ENCODE measurements at regions not wholly inside any gene's neighbourhood (a gene's known extent, or its start where the extent isn't known, plus 50 kb on each side); places are given as distances from the start of the nearest gene placed in this dataset.

DNA sequence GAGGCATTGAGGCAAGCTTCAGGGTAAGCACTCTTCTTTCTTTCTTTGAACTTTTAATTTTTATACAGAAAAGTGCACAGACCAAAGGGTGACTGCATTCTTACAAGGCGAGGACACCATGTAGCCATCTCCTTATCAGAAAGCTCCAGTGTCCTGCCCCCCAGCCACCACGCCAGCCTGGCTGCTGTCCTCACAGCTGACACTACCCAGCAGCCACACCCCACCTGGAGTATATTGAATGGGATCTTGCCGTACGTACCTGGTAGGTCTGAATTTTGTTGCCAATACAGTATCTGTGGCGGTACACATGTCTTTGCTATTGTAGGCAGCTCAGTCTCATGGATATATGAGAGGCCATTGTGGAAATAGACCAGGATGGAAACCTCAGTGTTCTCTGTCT, 284.0 kb upstream of the IRX2 start:
- no peaks in the 10 kb centered on the region for H3K27me3 Mint-ChIP-seq (ENCODE audit: insufficient read depth, low read depth, poor library complexity)
- no peak for TF ChIP-seq POLR2AphosphoS5 (IDR thresholded peaks at IDR 0.05; ENCODE audit: low read depth)
- no peak for TF ChIP-seq JUNB (IDR thresholded peaks at IDR 0.05; ENCODE audit: unreplicated experiment)
- no peak for TF ChIP-seq ZNF114 (CRISPR knock-in tag; IDR thresholded peaks at IDR 0.05)
- TF ChIP-seq STAT1 (IDR thresholded peaks at IDR 0.05; ENCODE audit: unreplicated experiment): no peak
- TF ChIP-seq ETS1 (IDR thresholded peaks at IDR 0.05): no peak
- TF ChIP-seq CREB1 (CRISPR knock-in tag; IDR thresholded peaks at IDR 0.05; ENCODE audit: low read depth): no peak
- no peak for TF ChIP-seq ZNF331 (CRISPR knock-in tag; IDR thresholded peaks at IDR 0.05; ENCODE audit: low read depth)
- TF ChIP-seq, protein P1, sequence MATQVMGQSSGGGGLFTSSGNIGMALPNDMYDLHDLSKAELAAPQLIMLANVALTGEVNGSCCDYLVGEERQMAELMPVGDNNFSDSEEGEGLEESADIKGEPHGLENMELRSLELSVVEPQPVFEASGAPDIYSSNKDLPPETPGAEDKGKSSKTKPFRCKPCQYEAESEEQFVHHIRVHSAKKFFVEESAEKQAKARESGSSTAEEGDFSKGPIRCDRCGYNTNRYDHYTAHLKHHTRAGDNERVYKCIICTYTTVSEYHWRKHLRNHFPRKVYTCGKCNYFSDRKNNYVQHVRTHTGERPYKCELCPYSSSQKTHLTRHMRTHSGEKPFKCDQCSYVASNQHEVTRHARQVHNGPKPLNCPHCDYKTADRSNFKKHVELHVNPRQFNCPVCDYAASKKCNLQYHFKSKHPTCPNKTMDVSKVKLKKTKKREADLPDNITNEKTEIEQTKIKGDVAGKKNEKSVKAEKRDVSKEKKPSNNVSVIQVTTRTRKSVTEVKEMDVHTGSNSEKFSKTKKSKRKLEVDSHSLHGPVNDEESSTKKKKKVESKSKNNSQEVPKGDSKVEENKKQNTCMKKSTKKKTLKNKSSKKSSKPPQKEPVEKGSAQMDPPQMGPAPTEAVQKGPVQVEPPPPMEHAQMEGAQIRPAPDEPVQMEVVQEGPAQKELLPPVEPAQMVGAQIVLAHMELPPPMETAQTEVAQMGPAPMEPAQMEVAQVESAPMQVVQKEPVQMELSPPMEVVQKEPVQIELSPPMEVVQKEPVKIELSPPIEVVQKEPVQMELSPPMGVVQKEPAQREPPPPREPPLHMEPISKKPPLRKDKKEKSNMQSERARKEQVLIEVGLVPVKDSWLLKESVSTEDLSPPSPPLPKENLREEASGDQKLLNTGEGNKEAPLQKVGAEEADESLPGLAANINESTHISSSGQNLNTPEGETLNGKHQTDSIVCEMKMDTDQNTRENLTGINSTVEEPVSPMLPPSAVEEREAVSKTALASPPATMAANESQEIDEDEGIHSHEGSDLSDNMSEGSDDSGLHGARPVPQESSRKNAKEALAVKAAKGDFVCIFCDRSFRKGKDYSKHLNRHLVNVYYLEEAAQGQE (IDR thresholded peaks at IDR 0.05; ENCODE audit: unreplicated experiment): no peak
- no peak for TF ChIP-seq EZH2phosphoT487 (IDR thresholded peaks at IDR 0.05; ENCODE audit: unreplicated experiment)
- TF ChIP-seq EZH2 (IDR thresholded peaks at IDR 0.05; ENCODE audit: low read depth, unreplicated experiment): no peak
- no peak for TF ChIP-seq NANOG (IDR thresholded peaks at IDR 0.05; ENCODE audit: borderline replicate concordance)
- TF ChIP-seq, protein P2, sequence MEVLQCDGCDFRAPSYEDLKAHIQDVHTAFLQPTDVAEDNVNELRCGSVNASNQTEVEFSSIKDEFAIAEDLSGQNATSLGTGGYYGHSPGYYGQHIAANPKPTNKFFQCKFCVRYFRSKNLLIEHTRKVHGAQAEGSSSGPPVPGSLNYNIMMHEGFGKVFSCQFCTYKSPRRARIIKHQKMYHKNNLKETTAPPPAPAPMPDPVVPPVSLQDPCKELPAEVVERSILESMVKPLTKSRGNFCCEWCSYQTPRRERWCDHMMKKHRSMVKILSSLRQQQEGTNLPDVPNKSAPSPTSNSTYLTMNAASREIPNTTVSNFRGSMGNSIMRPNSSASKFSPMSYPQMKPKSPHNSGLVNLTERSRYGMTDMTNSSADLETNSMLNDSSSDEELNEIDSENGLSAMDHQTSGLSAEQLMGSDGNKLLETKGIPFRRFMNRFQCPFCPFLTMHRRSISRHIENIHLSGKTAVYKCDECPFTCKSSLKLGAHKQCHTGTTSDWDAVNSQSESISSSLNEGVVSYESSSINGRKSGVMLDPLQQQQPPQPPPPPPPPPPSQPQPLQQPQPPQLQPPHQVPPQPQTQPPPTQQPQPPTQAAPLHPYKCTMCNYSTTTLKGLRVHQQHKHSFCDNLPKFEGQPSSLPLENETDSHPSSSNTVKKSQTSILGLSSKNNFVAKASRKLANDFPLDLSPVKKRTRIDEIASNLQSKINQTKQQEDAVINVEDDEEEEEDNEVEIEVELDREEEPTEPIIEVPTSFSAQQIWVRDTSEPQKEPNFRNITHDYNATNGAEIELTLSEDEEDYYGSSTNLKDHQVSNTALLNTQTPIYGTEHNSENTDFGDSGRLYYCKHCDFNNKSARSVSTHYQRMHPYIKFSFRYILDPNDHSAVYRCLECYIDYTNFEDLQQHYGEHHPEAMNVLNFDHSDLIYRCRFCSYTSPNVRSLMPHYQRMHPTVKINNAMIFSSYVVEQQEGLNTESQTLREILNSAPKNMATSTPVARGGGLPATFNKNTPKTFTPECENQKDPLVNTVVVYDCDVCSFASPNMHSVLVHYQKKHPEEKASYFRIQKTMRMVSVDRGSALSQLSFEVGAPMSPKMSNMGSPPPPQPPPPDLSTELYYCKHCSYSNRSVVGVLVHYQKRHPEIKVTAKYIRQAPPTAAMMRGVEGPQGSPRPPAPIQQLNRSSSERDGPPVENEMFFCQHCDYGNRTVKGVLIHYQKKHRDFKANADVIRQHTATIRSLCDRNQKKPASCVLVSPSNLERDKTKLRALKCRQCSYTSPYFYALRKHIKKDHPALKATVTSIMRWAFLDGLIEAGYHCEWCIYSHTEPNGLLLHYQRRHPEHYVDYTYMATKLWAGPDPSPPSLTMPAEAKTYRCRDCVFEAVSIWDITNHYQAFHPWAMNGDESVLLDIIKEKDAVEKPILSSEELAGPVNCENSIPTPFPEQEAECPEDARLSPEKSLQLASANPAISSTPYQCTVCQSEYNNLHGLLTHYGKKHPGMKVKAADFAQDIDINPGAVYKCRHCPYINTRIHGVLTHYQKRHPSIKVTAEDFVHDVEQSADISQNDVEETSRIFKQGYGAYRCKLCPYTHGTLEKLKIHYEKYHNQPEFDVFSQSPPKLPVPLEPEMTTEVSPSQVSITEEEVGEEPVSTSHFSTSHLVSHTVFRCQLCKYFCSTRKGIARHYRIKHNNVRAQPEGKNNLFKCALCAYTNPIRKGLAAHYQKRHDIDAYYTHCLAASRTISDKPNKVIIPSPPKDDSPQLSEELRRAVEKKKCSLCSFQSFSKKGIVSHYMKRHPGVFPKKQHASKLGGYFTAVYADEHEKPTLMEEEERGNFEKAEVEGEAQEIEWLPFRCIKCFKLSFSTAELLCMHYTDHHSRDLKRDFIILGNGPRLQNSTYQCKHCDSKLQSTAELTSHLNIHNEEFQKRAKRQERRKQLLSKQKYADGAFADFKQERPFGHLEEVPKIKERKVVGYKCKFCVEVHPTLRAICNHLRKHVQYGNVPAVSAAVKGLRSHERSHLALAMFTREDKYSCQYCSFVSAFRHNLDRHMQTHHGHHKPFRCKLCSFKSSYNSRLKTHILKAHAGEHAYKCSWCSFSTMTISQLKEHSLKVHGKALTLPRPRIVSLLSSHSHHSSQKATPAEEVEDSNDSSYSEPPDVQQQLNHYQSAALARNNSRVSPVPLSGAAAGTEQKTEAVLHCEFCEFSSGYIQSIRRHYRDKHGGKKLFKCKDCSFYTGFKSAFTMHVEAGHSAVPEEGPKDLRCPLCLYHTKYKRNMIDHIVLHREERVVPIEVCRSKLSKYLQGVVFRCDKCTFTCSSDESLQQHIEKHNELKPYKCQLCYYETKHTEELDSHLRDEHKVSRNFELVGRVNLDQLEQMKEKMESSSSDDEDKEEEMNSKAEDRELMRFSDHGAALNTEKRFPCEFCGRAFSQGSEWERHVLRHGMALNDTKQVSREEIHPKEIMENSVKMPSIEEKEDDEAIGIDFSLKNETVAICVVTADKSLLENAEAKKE (CRISPR knock-in tag; IDR thresholded peaks at IDR 0.05): no peak
- no peak for TF ChIP-seq CTCF (conservative IDR thresholded peaks at IDR 0.05; ENCODE audit: low read depth in 2 of 2)
- Histone ChIP-seq H3K36me3 (ENCODE audit: insufficient read depth) (no peaks in the 10 kb centered on the region), H3K79me2 (replicated peaks; ENCODE audit: insufficient read depth) (no peaks in the 10 kb centered on the region), H3K4me1 (ENCODE audit: insufficient read depth) (no peaks in the 10 kb centered on the region), H3F3A (replicated peaks; ENCODE audit: low read depth) (no peaks in the 10 kb centered on the region), H4K20me1 (replicated peaks; ENCODE audit: insufficient read depth) (no peaks in the 10 kb centered on the region), H3K9me2 (ENCODE audit: insufficient read depth) (0 out of 2 replicates have a peak, but pooled peaks cover 6% of the 10 kb centered on the region), H3K27ac (ENCODE audit: low read depth) (no peak overlapping the region), H2AFZ (no peak overlapping the region), H3K4me3 (no peak overlapping the region), H3K27me3 (ENCODE audit: insufficient read depth) (no peaks in the 10 kb centered on the region), H3K4me2 (no peak overlapping the region)
- no peak overlapping the region for H3K27ac Mint-ChIP-seq
- no peak overlapping the region for H3K4me3 Mint-ChIP-seq
- H3K4me1 Mint-ChIP-seq: peaks cover 16% of the 10 kb centered on the region
- ATAC-seq (no peak), DNase-seq (ENCODE audit: low spot score) (no peak)
- H3K9me3 Mint-ChIP-seq: no peaks in the 10 kb centered on the region
- no peaks in the 10 kb centered on the region for H3K36me3 Mint-ChIP-seq (ENCODE audit: low read depth)
